ENCODE measurements at regions not wholly inside any gene's neighbourhood (a gene's known extent, or its start where the extent isn't known, plus 50 kb on each side); places are given as distances from the start of the nearest gene placed in this dataset.

DNA sequence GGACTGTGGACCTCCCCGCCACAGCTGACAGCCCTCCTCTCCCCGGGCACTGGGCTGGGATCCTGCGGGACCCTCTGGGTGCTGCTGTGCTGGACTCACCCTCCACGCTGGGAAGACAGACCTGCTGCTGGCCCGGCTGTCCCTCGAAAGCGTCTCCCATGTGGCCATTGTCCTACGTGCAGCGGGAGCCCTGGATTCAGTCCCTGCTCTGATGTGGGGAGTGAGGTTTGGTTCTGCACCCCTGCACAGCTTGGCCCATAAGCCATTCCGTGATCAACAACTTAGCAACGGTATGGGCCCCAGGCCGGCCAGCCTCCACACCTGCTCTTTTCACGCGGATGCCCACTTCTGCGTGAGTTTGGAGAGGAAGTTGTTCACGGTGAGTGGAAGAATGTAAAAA lies 195.2 kb downstream of the TEX29 start:
- TF ChIP-seq EP300 (conservative IDR thresholded peaks at IDR 0.05; ENCODE audit: poor library complexity, severe bottlenecking) (no peak), CTCF (IDR thresholded peaks at IDR 0.05; ENCODE audit: poor library complexity, severe bottlenecking) (no peak), RAD21 (conservative IDR thresholded peaks at IDR 0.05) (no peak), MXI1 (conservative IDR thresholded peaks at IDR 0.05; ENCODE audit: poor library complexity, severe bottlenecking) (no peak), EZH2 (IDR thresholded peaks at IDR 0.05; ENCODE audit: borderline replicate concordance, insufficient read depth, low read length, poor library complexity, severe bottlenecking) (no peak), SMC3 (conservative IDR thresholded peaks at IDR 0.05; ENCODE audit: poor library complexity) (no peak), TAF1 (IDR thresholded peaks at IDR 0.05; ENCODE audit: low read depth) (no peak), POLR2AphosphoS5 (IDR thresholded peaks at IDR 0.05) (no peak)
- TF ChIP-seq, protein P1, sequence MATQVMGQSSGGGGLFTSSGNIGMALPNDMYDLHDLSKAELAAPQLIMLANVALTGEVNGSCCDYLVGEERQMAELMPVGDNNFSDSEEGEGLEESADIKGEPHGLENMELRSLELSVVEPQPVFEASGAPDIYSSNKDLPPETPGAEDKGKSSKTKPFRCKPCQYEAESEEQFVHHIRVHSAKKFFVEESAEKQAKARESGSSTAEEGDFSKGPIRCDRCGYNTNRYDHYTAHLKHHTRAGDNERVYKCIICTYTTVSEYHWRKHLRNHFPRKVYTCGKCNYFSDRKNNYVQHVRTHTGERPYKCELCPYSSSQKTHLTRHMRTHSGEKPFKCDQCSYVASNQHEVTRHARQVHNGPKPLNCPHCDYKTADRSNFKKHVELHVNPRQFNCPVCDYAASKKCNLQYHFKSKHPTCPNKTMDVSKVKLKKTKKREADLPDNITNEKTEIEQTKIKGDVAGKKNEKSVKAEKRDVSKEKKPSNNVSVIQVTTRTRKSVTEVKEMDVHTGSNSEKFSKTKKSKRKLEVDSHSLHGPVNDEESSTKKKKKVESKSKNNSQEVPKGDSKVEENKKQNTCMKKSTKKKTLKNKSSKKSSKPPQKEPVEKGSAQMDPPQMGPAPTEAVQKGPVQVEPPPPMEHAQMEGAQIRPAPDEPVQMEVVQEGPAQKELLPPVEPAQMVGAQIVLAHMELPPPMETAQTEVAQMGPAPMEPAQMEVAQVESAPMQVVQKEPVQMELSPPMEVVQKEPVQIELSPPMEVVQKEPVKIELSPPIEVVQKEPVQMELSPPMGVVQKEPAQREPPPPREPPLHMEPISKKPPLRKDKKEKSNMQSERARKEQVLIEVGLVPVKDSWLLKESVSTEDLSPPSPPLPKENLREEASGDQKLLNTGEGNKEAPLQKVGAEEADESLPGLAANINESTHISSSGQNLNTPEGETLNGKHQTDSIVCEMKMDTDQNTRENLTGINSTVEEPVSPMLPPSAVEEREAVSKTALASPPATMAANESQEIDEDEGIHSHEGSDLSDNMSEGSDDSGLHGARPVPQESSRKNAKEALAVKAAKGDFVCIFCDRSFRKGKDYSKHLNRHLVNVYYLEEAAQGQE (IDR thresholded peaks at IDR 0.05; ENCODE audit: borderline replicate concordance), result no peak
